GM08714 (cell line): ENCODE measurements at regions not wholly inside any gene's neighbourhood (a gene's known extent, or its start where the extent isn't known, plus 50 kb on each side); places are given as distances from the start of the nearest gene placed in this dataset.
"Not testable (repeated sequence)": the region's sequence is repeated elsewhere in the genome, so short reads cannot be mapped to it uniquely, and the experiment has no call there.

Experiments
- H3K4me3 ChIP-seq: fragments of 200-500 bp; sonication (Bioruptor generic); 2 replicates; pipeline ENCODE4 v1.5.1; 2014; ENCODE audit warnings: mild to moderate bottlenecking, low read length, inconsistent platforms
- ZNF274 ChIP-seq: IDR thresholded peaks from 2 replicates; pipeline ENCODE4 v1.6.1; 2012; ENCODE audit warnings: mild to moderate bottlenecking, low read depth, low read length

GRCh38 chr22:25390297-25391240 lies 171.1 kb downstream of the CRYBB2 start:
- H3K4me3 ChIP-seq = no peak overlapping the region
- TF ChIP-seq ZNF274 = no peak

GRCh38 chr22:25392584-25392983 lies 171.9 kb upstream of the GRK3 start:
- TF ChIP-seq ZNF274 = no peak
- no peak overlapping the region for H3K4me3 ChIP-seq

GRCh38 chr22:25393121-25393805 lies 171.2 kb upstream of the GRK3 start:
- H3K4me3 ChIP-seq = no peak overlapping the region
- no peak for TF ChIP-seq ZNF274

GRCh38 chr22:25395468-25395867 lies 169.0 kb upstream of the GRK3 start:
- no peak overlapping the region for H3K4me3 ChIP-seq
- no peak for TF ChIP-seq ZNF274

GRCh38 chr22:25395915-25396314 lies 168.6 kb upstream of the GRK3 start:
- H3K4me3 ChIP-seq = no peak overlapping the region
- no peak for TF ChIP-seq ZNF274

- H3K4me3 ChIP-seq = no peak overlapping the region
- TF ChIP-seq ZNF274 = no peak
Measured at GRCh38 chr22:25396615-25397200, 167.8 kb upstream of the GRK3 start.

GRCh38 chr22:25397616-25398015 lies 166.9 kb upstream of the GRK3 start:
- no peak for TF ChIP-seq ZNF274
- no peak overlapping the region for H3K4me3 ChIP-seq

GRCh38 chr22:25398591-25399062 lies 165.8 kb upstream of the GRK3 start:
- not testable (repeated sequence) for H3K4me3 ChIP-seq

- no peak for TF ChIP-seq ZNF274
- H3K4me3 ChIP-seq = no peak overlapping the region
Measured at GRCh38 chr22:25399649-25400151, 164.8 kb upstream of the GRK3 start.

GRCh38 chr22:25402160-25402500 lies 162.3 kb upstream of the GRK3 start:
- TF ChIP-seq ZNF274 = no peak
- no peak overlapping the region for H3K4me3 ChIP-seq

GRCh38 chr22:25402501-25403283 lies 161.8 kb upstream of the GRK3 start:
- H3K4me3 ChIP-seq = peak overlapping the region; percentile 62; the same call in 1 of the 2 replicates
- no peak for TF ChIP-seq ZNF274

- no peak for TF ChIP-seq ZNF274
- peak overlapping the region; percentile 62; the same call in 1 of the 2 replicates for H3K4me3 ChIP-seq
Measured at GRCh38 chr22:25403284-25403810, 161.1 kb upstream of the GRK3 start.

- peak overlapping the region; percentile 62 for H3K4me3 ChIP-seq
Measured at GRCh38 chr22:25403811-25404471, 160.5 kb upstream of the GRK3 start.

More at GRCh38 chr22:25403811-25404471, 160.5 kb upstream of the GRK3 start:
- TF ChIP-seq ZNF274 = no peak
